SK-N-MC (cell line): ENCODE measurements at regions not wholly inside any gene's neighbourhood (a gene's known extent, or its start where the extent isn't known, plus 50 kb on each side); places are given as distances from the start of the nearest gene placed in this dataset.

Source experiments
- EZH2 ChIP-seq: fragments of 200-600 bp; sonication (generic); IDR thresholded peaks from one replicate; pipeline ENCODE4 v1.6.1; 2017; ENCODE audit warnings: antibody characterized with exemption
- POLR2AphosphoS5 ChIP-seq: IDR thresholded peaks from 2 replicates; pipeline ENCODE4 v1.6.1; 2012; ENCODE audit warnings: mild to moderate bottlenecking, low read depth, low read length, borderline replicate concordance

- no peak for TF ChIP-seq POLR2AphosphoS5
- no peak for TF ChIP-seq EZH2
Observed at GRCh38 chr18:69172046-69172445, 228.6 kb upstream of the DOK6 start.
